ENCODE measurements at regions not wholly inside any gene's neighbourhood (a gene's known extent, or its start where the extent isn't known, plus 50 kb on each side); places are given as distances from the start of the nearest gene placed in this dataset.

DNA sequence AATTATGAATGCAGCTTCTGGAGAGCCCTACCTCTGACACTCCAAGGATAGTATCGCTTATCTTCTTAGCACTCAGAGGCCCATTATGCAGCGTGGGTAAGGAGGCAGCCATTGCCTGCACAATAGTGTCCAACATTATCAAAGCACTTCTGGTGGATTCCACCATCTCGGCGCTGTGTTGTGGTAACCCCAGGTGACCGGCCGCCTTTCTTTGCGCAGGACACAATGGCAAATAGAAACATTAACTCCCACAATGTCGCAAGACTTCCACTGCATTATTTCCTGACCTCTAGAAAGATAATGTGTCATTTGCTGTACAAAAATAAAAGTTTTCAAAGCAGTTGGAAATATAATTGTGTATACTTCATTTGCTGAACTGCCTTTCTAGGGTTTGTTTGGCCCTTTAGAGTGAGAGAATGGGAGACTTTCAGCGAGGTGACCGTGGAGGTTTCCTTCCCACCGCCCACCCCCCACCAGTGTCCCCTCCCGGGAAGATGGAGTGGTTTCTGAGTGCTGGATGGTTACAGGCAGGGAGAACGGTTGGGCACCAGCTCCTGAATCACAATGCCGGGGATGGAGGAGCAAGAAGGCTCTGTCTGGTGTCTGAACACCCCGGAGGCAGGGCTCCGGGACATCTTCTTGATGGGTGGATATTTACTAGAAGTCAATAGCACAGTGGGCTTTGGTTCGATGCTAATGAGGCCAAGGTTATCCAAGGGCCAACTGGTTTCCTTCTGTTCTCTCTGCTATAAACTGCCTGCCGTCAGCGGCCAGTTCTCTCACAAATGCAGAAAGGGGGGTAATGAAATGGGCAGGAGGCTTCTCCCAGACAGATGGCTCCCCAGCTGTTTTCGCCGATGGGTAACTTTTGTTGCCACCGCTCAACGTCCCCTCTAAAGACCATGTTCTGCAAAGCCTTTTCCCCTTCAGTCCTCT, 215.4 kb upstream of the PROX1 start:
- Histone ChIP-seq H2AFZ (ENCODE audit: low read depth) (no peak overlapping the region), H3K36me3 (ENCODE audit: insufficient read depth) (no peaks in the 10 kb centered on the region), H3K4me3 (IDR thresholded peaks at IDR 0.05; ENCODE audit: insufficient read depth, low read depth, low read length) (no peak overlapping the region), H3K79me2 (ENCODE audit: insufficient read depth, low read depth) (no peaks in the 10 kb centered on the region), H3K4me2 (no peak overlapping the region), H3K4me1 (ENCODE audit: low read depth, poor library complexity, severe bottlenecking) (no peaks in the 10 kb centered on the region), H4K20me1 (ENCODE audit: insufficient read depth) (no peaks in the 10 kb centered on the region), H3K9ac (no peak overlapping the region), H3K27ac (no peak overlapping the region), H3K27me3 (ENCODE audit: insufficient read depth, low read depth) (no peaks in the 10 kb centered on the region)
- TF ChIP-seq, protein P1, sequence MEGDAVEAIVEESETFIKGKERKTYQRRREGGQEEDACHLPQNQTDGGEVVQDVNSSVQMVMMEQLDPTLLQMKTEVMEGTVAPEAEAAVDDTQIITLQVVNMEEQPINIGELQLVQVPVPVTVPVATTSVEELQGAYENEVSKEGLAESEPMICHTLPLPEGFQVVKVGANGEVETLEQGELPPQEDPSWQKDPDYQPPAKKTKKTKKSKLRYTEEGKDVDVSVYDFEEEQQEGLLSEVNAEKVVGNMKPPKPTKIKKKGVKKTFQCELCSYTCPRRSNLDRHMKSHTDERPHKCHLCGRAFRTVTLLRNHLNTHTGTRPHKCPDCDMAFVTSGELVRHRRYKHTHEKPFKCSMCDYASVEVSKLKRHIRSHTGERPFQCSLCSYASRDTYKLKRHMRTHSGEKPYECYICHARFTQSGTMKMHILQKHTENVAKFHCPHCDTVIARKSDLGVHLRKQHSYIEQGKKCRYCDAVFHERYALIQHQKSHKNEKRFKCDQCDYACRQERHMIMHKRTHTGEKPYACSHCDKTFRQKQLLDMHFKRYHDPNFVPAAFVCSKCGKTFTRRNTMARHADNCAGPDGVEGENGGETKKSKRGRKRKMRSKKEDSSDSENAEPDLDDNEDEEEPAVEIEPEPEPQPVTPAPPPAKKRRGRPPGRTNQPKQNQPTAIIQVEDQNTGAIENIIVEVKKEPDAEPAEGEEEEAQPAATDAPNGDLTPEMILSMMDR (conservative IDR thresholded peaks at IDR 0.05; ENCODE audit: low read depth, low read length): no peak

DNA sequence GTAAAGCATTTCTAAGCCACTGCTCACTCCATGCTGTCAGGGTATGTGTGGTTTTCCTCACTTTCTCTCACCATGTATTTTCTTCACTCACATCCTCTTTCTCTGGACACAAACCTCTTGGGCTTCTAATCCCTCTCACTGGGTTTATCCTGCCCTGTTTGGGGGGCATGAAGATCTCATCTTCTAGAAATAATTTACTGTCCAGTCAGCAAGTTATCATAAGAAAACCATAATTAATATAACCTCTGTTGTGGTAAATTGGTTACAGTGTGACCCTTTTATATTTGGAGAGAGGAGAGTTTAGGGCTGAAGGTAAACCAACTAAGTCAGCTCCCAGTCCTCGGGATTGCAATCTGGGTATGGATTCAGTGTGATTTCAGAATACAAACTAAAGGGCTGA, 213.8 kb upstream of the PROX1 start:
- no peak overlapping the region for H3K9ac ChIP-seq
- H4K20me1 ChIP-seq (ENCODE audit: insufficient read depth): no peaks in the 10 kb centered on the region
- TF ChIP-seq, protein P1 (conservative IDR thresholded peaks at IDR 0.05; ENCODE audit: low read depth, low read length): no peak
- H3K79me2 ChIP-seq (ENCODE audit: insufficient read depth, low read depth): no peaks in the 10 kb centered on the region
- H3K4me3 ChIP-seq (IDR thresholded peaks at IDR 0.05; ENCODE audit: insufficient read depth, low read depth, low read length): no peak overlapping the region
- no peaks in the 10 kb centered on the region for H3K4me1 ChIP-seq (ENCODE audit: low read depth, poor library complexity, severe bottlenecking)
- H2AFZ ChIP-seq (ENCODE audit: low read depth): no peak overlapping the region
- no peaks in the 10 kb centered on the region for H3K27me3 ChIP-seq (ENCODE audit: insufficient read depth, low read depth)
- no peak overlapping the region for H3K4me2 ChIP-seq
- no peak overlapping the region for H3K27ac ChIP-seq
- H3K36me3 ChIP-seq (ENCODE audit: insufficient read depth): no peaks in the 10 kb centered on the region

- Histone ChIP-seq H3K27me3 (ENCODE audit: insufficient read depth, low read depth) (no peaks in the 10 kb centered on the region), H3K4me1 (ENCODE audit: low read depth, poor library complexity, severe bottlenecking) (no peaks in the 10 kb centered on the region), H3K79me2 (ENCODE audit: insufficient read depth, low read depth) (no peaks in the 10 kb centered on the region), H2AFZ (ENCODE audit: low read depth) (no peak overlapping the region), H3K9ac (no peak overlapping the region), H3K4me3 (IDR thresholded peaks at IDR 0.05; ENCODE audit: insufficient read depth, low read depth, low read length) (no peak overlapping the region), H3K27ac (no peak overlapping the region), H4K20me1 (ENCODE audit: insufficient read depth) (no peaks in the 10 kb centered on the region), H3K4me2 (no peak overlapping the region), H3K36me3 (ENCODE audit: insufficient read depth) (no peaks in the 10 kb centered on the region)
- TF ChIP-seq, protein P1 (conservative IDR thresholded peaks at IDR 0.05; ENCODE audit: low read depth, low read length): no peak
These were observed 210.8 kb upstream of the PROX1 start for GRCh38 chr1:213776969-213777368.

GRCh38 chr1:213779228-213779627, 208.5 kb upstream of the PROX1 start:
- H3K27ac ChIP-seq: no peak overlapping the region
- H2AFZ ChIP-seq (ENCODE audit: low read depth): no peak overlapping the region
- no peak overlapping the region for H3K9ac ChIP-seq
- no peaks in the 10 kb centered on the region for H3K27me3 ChIP-seq (ENCODE audit: insufficient read depth, low read depth)
- no peaks in the 10 kb centered on the region for H4K20me1 ChIP-seq (ENCODE audit: insufficient read depth)
- no peaks in the 10 kb centered on the region for H3K36me3 ChIP-seq (ENCODE audit: insufficient read depth)
- H3K79me2 ChIP-seq (ENCODE audit: insufficient read depth, low read depth): no peaks in the 10 kb centered on the region
- H3K4me1 ChIP-seq (ENCODE audit: low read depth, poor library complexity, severe bottlenecking): no peaks in the 10 kb centered on the region
- H3K4me2 ChIP-seq: no peak overlapping the region
- TF ChIP-seq, protein P1 (conservative IDR thresholded peaks at IDR 0.05; ENCODE audit: low read depth, low read length): no peak
- H3K4me3 ChIP-seq (IDR thresholded peaks at IDR 0.05; ENCODE audit: insufficient read depth, low read depth, low read length): no peak overlapping the region

All from KMS-11 (cell line).